HuH-7.5 (cell line): ENCODE measurements at regions not wholly inside any gene's neighbourhood (a gene's known extent, or its start where the extent isn't known, plus 50 kb on each side); places are given as distances from the start of the nearest gene placed in this dataset.
A peak's percentile ranks its signal among the peaks of the same experiment; 100 is the strongest.
"Not testable (repeated sequence)": the region's sequence is repeated elsewhere in the genome, so short reads cannot be mapped to it uniquely, and the experiment has no call there.

Source experiments
- DNase-seq: peaks from one replicate; pipeline ENCODE4 v3.0.0; 2011; ENCODE audit warnings: low spot score

DNA sequence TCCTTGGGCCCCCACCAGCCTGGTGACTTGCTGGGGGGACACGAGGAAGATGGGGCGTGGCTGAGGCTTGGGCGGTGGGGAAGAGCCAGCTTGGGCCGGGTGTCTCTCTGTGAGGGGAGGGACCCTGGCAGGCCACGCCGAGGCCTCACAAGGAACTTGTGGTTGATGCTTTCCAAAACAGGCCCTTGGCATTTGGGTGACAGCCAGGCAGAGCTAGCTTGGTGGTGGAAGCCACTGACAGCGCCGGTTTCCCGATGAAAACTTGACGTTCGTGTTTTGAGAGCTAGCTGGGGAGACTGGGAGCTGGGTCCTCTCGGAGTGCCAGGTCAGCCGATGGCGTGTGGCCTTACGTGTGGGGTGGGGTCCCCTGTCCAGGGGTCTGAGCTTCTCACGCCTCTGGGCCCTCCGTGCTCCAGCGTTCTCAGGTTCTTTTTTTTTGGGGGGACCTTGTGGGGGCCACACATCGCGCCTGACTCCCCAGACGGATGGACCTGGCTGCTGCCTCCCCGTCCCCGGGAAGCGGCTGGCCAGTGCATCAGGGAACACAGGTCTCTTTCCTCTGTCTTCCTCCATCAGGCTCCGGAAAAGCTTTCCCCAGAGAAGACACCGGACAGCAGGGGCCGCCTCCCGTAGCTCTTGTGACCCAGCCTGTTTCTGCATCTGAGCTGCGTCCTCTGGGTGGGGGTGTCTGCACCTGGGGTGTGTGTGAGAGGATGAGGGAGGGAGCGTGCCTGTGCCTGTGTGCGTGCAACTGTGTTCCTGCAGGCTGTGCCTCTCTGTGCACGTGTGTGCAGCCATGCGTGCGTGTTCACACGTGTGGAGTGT, 129.3 kb upstream of the LPCAT1 start:
- no peak for DNase-seq

DNA sequence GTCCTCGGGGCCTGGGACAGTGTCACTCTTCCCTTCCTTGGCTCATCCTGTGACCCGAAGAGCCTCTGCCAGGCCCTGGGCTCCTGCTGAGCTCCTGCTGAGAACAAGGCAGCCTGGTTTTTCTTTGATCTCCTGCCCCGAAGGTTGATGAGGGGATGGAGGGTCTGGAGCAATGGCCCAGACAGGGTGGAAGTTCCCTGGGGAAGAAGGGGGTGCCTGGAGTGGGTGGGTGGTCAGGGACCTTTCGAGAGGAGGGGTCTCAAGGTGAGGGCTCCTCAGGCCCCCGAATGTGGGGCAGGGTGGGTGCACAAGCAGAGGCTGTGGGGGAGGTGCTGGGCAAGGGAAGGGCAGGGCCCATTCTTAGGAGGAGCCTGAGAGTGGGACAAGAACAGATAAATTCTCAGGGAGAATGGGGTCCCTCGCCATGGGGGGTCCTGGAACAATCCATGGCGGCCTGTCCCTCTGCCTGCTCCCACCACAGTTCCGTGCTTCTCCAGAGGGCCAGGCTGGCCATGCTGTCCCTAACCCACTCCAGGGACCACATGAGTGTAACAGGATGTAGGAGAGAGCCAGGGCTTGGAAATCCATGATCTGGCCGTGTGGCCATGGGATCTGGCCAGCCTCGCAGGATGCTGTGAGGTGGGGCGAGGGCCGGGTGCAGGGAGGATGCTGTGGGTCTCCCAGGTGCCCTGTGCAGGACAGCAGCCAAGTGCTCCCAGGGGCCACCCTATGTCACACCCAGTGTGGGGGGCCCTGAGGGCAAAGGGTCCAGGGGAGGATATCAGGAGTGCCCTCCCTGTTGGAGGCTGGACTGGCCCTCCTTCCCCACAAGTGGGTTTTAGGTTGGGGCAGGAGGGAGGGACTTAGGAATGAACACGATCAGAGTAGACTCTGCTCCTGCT, 128.5 kb upstream of the LPCAT1 start:
- DNase-seq = no peak

DNA sequence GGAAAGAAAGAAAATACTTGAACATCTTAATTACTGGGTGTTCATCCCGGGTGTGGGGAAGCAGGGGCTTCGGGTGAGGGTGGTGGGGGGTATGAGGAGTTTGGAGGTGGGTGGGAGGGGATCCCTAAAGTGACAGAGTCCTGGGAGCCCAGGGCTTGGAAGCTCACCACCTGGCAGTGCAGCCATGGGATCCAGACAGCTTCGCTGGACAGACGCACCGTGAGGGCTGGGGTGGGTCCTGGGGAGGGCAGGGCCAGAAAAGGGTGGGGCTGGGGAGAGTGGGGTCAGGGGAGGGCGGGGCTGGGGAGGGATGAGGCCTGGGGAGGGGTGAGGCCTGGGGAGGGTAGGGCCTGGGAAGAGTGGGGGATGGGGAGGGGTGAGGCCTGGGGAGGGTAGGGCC, 127.5 kb upstream of the LPCAT1 start:
- DNase-seq = no peak

DNA sequence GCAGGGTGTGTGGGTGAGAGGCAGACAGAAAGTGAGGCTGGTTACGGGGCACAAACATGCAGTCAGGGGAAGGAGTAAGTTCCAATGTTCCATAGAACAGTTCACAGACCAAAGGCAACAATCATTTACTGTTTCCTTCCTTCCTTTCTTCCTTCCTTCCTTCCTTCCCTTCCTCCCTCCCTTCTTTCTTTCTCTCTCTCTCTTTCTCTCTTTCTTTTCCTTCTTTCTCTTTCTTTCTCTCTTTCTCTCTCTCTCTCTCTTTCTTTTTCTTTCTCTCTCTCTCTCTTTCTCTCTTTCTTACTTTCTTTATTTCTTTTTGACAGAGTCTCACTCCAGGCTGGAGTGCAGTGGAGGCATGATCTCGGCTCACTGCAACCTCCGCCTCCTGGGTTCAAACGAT, 125.8 kb upstream of the LPCAT1 start:
- DNase-seq = no peak

DNA sequence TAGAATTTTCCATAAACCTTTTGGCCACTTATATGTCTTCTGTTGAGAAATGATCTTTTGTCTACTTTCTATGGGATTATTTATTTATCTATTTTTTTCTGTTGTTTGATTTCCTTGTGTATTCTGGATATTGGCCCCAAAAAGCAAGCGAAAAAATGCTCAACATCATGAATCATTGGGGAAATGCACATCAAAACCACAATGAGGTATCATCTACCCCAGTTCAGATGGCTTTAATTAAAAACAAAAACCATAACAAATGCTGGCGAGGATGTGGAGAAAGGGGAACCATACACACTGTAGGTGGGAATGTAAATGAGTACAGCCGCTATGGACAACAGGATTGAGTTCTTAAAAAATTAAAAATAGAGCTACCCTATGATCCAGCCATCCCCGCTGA, 125.0 kb upstream of the LPCAT1 start:
- DNase-seq = no peak

DNA sequence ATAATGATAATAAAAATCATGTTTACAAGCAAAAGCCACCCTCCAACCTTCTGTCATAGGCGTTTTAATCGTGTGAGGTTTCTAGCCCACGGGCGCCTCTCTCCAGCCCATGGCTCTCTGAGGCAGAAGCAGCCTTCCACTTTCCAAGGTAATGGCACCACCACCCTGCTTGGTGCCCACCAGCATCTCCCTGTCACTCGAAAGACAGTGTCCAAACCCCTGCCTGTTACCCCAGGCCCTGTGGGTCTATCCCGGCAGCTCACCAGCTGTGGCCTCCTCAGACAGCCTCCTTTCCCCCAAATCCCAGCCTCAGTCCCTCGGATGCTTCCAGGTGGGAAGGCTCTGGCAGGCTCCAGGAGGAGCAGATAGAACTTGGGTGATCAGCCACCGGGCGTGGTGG, 123.8 kb upstream of the LPCAT1 start:
- no peak for DNase-seq

DNA sequence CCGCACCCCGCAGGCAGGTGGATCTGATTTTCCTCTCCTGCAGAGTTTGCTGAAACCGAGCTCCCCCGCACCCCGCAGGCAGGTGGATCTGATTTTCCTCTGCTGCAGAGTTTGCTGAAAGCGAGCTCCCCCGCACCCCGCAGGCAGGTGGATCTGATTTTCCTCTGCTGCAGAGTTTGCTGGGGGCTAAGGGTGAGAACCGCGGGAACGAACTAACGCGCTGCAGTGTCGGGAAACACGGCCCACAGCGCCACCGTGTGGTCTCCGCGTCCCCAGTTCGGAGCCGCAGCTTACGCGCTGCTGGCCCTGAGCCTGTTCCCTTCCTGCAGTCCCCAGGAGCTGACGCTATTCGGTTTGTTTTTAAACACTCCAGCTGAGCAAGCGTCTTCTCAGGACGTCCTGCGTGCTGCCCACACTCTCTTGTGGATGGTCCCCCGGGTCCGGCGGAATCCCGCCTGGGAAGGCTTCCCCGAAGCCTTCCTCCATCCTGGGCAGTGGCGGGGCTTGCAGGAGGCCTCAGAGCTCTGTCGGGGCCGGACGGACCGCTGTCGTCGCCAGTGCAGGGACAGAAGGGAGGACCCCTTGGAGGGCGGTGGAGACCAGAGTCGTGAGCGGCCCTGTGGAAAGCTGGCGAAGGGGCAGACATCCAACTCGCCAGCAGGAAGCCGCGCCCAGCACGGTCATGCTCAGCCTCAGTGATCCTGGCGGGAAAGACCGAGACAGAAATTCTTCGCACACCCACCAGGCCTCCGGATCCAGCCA, 121.2 kb upstream of the LPCAT1 start:
- peak; percentile 85 for DNase-seq

DNA sequence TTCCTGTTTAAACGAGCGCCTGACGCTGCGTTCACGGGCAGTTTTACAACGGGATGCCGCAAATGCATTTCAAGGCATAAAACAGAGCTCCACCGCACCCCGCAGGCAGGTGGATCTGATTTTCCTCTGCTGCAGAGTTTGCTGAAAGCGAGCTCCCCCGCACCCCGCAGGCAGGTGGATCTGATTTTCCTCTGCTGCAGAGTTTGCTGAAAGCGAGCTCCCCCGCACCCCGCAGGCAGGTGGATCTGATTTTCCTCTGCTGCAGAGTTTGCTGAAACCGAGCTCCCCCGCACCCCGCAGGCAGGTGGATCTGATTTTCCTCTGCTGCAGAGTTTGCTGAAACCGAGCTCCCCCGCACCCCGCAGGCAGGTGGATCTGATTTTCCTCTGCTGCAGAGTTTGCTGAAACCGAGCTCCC, 120.6 kb upstream of the LPCAT1 start:
- not testable (repeated sequence) for DNase-seq

DNA sequence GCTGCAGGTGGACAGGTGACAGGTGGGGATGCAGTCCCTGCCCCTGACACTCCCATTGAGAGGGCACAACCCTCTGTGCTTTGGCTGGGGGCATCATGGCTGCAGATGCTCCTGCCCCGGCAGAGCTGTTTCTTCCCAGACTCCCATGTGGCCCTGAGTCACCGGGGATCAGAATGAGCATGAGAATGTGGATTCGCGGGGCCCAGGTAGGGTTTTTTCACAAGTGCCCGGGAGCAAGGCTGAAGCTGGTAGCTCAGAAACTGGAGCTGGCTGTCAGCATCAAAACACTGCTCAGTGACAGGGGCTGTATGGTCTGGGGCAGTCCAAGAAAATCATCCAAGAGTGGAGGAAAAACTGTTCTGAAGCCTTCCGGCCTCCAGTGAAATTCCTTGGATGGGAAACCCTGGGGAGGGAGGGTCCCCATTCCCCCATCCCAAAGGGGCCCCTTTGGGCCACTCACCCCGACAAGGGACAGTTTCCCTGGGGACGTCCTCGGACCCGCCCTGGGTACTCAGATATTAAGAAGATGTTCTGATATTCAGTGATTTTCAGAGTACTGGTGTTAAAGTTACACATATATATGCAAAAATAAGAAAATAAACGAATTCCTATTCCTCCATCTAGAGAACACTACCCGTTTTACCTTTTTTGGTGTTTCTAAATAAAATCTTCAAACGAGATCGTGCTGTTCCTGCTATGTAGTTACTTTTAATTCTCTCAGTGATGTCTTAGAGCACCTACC, 120.1 kb upstream of the LPCAT1 start:
- DNase-seq = no peak

DNA sequence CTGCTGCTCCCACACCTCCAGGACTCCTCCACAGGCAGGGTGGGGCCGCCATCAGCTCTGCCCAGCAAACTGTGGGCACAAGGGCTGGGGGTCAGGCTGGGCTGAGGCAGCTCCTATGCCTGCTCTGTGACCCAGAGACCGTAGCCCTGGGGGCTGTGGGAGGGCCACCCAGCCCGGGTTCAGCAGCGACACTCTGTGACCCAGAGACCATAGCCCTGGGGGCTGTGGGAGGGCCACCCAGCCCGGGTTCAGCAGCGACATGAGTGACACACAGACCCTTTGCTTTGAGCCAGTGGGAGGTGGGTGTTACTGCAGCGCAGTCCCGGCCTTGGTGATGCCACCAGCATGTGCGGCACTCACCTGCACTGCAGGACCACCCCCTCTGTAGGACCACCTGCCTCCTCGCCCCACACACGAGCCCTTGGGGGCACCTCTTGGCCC, 118.9 kb upstream of the LPCAT1 start:
- no peak for DNase-seq

DNA sequence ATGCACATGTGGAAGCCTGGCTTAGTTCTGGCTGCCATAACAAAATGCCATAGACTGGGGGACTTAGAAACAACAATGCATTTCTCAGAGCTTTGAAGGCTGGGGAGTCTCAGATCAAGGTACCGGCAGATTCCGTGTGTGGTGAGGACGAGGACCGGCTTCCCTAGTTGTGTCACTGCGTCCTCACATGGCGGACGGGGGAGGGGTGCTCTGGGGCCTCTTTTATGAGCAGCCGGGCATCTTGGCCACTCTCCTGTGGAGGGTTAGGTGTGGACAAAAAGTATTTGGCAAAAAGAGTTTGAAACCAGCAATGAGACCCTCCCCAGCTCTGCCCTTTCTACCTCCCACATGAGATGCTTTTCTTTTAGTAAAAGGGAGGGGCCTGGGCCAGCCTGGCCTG, 118.5 kb upstream of the LPCAT1 start:
- DNase-seq = no peak

DNA sequence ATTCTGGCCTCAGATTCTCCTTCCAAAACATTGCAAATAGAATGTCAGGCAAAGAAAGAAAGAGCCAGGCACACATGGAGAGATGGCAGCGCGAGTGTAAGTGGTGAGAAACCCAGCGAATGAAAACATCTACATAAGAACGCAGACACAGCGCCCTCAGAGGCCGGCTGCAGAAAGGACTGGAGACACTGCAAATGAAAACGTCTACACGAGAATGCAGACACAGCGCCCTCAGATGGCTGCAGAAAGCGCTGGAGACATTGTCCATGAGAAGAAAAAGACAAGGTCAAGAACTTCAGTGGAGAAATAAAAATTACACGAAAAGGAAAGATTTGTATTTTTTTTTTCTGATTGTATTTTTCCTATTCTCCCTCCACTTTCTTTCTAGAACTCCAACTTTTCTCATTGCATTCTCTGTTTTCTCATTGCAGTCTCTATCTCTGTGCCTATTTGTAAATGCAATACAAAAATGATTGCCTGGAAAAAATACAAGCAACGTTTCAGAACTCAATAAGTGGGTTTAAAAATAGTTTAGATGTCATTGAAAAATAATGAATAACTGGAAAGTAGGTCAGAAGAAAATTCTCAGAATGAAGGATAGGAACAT, 117.9 kb upstream of the LPCAT1 start:
- peak; percentile 92 for DNase-seq

DNA sequence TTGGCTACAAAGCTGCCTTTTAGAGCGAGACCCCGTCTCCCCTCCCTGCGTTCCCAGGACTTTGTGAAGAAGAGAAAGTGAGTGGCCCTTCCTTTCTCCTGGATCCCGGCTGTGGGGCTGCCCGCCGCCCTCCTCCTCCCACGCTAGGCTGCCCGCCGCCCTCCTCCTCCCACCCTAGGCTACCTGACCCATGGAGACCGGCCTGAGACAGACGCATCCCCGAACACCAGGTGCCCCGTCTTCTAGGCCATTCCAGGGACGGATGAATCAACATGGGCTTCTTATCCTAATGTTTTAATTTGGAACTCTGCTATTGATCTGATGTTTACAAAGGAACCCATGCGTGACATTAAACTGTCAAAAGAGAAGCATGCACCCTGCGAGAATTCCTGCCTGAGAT, 117.3 kb upstream of the LPCAT1 start:
- DNase-seq = no peak

DNA sequence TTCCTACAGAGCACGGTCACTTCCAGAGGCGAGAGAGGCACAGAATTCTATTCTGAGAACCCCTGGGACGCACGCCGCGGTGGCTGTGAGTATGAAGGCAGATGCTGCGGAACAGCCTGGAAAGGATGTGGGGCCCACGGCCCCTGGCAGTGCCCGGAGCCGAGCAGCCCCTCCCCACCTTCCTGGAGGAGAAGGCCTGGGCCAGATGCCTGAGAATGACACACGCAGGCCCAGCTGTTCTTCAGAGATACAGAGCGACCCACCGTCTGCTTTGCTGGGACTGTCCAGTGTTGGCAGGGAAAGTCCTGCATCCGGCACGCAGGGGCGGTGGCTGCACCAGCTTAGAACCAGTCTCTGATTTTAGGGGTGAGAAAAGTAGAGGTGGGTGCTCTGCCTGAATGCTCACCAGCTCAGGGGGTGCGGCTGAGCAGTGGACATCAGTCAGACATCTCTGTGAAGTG, 116.7 kb upstream of the LPCAT1 start:
- DNase-seq = no peak

DNA sequence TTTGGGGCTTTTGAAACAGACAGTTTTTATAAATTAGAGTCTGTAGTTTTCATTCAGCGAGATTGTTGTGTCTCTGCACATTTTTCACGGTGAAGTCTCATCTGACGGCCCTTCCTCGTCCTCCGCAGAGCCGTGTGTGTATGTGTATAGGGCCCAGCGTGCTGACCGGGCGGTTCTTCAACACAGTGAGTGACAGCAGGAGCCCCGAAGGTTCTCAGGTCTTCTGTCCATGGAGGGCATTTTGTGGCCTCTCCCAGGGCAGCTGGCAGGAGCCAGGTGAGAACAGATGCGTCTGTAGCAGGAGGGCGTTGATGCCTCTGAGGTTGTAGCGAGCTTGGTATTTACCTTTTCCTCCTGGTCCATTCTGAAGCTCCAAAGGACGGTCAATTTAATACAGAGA, 116.0 kb upstream of the LPCAT1 start:
- DNase-seq = no peak

DNA sequence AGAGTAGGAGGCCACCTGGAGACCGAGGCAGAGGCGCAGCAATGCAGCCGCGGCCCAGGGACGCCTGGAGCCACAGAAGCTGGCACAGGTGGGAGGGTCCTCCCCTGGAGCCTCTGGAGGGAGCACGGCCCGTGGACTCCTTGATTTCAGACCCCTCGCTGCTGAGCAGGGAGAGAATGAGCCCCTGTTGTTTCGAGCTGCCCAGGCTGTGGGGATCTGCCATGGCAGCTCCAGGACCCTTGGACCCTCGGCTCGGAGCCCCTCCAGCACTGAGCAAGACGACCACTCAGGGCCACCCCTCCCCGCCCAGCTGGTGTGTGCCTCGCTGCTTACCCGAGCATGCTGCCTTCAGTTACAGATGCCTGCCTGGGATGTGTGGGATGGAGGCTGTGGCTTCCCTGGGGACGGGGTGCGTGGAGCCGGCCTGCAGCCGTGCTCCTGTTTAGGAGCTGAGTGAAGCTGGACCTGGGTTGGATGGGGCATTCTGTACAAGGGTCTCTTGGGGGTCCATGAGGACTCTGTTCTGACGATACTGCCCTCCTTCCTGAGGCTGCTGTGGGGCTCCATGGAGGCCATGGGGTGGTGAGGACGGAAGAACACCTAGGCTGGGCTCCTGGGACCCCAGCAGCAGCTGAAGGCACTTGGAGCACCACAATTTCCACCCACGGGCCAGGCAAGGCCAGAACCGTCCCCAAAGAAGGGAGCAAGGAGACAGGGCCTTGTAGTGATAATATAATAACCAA, 115.1 kb upstream of the LPCAT1 start:
- no peak for DNase-seq

DNA sequence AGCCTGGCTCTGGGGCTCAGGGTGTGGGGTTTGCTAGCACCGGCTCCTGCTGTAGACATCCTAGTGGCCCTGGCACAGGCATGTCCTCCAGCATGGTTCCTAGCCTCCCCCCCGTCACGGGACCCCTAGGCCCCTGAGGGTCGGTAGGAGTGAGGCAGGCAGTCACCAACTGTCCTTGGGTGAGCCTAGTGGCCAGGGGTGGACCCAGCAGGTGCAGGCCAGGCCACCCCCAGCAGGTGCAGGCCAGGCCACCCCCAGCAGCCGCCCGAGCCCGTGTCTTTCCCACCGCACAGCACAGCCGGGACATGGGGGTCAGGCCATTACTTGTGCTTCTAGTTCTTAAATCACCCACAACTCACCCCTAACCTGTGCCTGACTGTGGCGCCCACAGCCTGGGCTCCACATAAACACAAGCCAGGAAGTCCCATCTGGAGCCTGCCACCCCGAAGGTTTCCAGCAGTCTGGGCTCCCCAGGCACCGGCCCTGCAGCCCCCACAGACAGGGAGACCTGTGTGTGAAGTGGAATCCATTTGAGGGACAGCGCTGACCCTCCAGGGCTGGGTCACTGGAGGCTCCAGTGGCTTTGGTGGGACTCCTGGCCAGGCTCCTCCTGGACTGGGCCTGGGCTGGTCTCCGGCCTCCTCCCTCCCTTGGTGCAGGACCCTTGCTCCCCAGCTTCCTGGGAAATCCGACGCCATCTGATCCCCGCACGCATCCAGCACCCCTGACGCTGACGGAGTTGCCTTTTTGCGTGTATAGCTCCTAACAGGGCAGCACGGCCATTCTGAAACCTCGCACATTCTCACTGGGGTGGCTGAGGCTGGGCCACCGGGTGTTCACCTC, 114.1 kb upstream of the LPCAT1 start:
- no peak for DNase-seq

DNA sequence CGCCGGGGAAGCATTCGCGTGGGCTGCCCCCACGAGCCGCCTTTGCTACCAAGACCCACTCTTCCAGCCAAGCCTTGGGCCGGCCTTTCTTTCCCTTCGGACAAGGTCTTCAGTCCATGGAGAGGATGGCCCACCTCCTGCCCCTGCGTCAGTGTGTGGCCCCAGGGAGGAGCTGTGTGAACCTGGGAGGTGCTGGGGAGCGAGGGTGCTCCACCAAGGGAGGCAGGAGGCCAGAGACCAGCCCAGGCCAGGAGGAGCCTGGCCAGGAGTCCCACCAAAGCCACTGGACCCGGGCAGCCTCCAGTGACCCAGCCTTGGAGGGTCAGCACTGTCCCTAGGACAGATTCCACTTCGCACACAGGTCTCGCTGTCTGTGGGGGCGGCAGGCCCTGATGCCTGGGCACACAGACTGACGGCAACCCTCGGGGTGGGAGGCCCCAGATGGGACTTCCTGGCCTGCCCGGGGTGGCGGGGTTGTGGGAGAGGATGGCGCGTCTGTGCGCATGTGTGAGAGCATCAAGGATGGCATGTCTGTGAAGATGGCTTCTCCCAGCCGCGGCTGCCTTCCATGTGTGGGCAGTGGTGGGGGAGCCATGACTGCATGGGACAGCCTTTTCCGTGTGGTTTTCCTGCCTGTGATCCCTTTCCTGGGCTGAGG, 113.3 kb upstream of the LPCAT1 start:
- no peak for DNase-seq

DNA sequence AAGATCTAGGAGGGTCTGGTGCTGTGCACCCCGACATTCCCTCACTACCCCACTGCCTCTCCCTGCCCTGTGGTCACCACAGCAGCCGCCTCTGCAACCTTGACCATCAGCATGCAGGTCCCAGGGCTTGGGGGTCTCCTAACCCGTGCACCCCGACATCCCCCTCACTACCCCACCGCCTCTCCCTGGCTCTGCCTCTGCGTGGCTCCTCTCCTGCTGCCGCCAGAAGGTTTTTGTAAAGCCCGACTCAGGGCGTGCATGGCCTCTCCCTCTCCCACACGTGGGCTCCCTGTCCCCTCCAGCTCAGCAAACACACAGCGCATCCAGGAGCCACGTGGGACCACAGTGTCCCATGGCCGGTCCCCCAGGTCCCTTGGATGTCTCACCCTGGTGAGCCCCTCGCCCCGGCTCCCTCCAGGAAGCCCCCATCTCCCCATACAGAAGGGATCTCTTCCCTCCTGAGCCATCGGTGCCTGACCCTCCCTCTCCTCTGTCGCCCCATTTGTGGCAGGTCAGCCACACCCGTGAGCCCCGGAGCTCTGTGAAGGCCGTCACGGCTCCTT, 112.5 kb upstream of the LPCAT1 start:
- DNase-seq = not testable (repeated sequence)
